Posterior vena cava (tissue), 2 donors: ENCODE measurements at regions not wholly inside any gene's neighbourhood (a gene's known extent, or its start where the extent isn't known, plus 50 kb on each side); places are given as distances from the start of the nearest gene placed in this dataset.

Experiments
- DNase-seq: peaks from one replicate; pipeline ENCODE4 v3.0.0-alpha.2; 2020; ENCODE audit warnings: low spot score
- intact Hi-C, 2 donors: fragments of 100-400 bp; cut with DNase I; formaldehyde crosslinking; loops; one replicate each; pipeline versions ENCODE4 v1.14.1 to v1.14.2; 2022 to 2023
- donor health status: DM: yes; HTN: yes; CAD: no.
- donor health status: DM: yes; HTN: yes; CAD: no.

DNA sequence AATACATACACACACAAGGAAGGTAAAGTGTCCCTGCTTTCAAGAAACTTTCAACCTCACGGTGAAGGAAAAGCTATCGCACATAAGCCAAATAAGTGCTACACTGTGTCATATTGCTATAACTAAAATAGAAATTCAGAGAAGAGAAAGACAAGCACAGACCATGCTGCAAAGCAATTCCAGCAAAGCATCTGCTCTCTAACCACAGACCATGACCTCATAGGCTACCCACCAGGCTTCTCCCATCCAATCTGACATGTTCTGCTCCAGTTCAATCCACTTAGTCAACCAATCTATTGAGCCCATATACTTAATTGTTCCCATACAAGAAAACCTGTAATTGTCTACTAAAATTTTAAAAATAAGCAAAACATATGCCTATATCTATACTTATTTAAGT is 211.3 kb downstream of the BARHL2 start:
- DNase-seq: no peak
- intact Hi-C loops: no loop called here

DNA sequence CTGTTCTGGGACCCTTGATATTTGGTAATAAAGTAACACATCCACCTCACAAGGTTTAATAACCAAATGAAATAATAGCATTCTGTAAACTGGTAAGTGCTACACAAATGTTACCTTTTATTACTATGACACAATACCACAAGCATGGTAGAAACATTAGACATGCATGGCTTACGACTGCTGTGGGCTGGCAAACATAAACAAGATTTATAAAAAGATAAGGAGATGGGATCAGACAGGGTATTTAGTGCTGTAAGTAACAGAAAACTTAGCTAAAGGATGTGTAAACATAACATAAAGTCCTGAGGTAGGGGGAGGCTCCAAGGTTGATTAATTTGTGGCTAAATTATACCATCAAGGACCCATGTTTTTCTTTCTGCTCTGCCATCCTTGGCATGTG is 212.6 kb downstream of the BARHL2 start:
- no peak for DNase-seq
- intact Hi-C loops: no loop called here

DNA sequence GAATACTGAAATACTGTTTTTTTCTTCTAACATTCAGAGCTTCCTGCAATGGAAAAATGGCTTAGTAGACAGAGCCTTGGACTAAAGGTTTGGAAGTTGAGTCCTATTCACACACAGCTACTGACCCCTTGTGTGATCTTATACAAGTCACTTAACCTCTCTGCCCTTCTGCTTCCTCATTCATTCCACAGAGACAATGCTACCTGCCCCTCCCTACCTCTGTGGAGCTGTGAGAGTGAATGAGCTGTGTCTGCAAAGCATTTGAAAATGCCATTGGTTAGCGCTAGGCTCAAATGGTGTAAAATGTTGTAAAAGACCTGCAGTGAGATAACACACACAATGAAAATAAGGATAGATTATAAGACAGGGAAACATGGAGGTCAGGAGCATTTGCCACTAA is 214.4 kb downstream of the BARHL2 start:
- DNase-seq: no peak
- intact Hi-C loops: no loop called here

DNA sequence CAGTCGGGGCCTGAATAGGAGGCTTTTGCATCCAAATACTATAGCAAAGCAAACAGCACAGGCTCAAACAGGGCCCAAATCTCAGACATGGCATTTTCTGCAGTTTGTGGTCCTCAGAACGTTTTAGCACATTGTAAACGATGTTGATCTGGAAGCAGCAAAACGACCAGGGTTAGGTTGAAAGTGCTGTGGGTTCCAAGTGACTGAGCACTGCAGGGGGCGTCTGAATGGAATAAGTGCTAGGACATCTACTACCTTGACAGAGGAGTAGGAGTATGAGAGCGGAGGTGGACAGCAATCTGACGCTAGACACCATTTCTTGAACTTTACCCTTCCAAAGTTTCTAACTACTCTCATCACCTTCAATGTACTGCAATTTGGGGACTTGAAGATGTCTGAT is 214.9 kb downstream of the BARHL2 start:
- intact Hi-C loops: no loop called here
- no peak for DNase-seq

DNA sequence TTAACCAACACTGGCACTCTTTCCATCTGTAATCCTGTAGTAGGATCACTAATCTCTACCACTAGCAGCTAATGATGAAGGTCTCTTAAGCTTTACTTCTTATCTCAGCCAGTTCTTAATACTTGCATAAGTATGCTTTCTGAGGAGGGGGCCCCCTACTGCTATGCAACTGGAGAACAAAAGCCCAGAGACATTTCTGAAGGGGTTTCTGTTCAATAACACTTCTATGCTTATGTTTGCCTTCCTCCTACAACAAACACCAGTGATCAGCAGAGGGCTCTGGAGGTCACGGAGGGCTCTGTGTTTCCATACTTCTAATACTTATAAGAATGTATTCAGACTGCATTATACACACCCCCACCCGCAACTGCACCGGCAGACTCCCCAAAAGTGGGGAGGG is 215.8 kb downstream of the BARHL2 start:
- DNase-seq: no peak
- intact Hi-C loops: no loop called here

- no peak for DNase-seq
Measured at GRCh38 chr1:90494748-90495282, 222.3 kb downstream of the BARHL2 start.

GRCh38 chr1:90488451-90488850 is 228.7 kb downstream of the BARHL2 start:
- intact Hi-C loops: loop anchor here in 1 of 2 donors (10.0 kb wide), 1 partner anchor 1286 kb away; no protein-coding TSS in a partner anchor
- DNase-seq: no peak

More at GRCh38 chr1:90494748-90495282, 222.3 kb downstream of the BARHL2 start:
- intact Hi-C loops: no loop called here

- intact Hi-C loops: loop anchor here in 1 of 2 donors (10.0 kb wide), 1 partner anchor 1288 kb away; no protein-coding TSS in a partner anchor
- DNase-seq: no peak
Measured at GRCh38 chr1:90486996-90487395, 230.1 kb downstream of the BARHL2 start.

DNA sequence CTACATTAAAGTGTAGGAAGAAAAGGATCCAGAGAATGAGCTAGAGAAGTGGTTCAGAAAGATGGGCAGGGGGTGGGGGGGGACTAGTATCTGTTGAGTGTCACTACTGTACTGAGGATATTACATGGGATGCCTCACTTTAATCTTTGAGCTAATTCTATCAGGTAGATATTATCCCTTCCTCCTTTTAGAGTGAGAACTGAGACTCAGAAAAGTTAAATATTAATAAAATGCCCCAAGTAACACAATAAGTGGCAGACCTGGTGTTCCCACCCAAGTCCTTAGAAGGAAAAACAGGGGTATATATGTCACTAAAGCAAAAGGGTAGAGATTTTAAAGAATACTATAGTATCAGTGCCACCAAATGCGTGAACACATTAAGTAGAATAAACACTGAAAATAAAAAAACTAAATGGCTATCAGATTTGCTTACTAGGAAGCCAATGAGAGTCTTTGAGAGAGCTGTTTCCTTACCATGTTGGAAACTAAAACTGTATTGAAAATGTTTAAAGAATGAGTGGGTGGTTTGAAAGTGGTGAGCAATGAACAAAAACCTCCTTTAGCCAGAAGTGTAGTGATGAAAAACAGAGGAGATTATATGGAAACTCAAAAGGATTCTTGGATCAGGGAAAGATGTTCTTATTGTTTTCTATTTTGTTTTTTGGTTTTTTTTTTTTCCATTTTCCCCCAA is 230.8 kb downstream of the BARHL2 start:
- no peak for DNase-seq
- intact Hi-C loops: loop anchor here in 1 of 2 donors (10.0 kb wide), 1 partner anchor 1289 kb away; no protein-coding TSS in a partner anchor

DNA sequence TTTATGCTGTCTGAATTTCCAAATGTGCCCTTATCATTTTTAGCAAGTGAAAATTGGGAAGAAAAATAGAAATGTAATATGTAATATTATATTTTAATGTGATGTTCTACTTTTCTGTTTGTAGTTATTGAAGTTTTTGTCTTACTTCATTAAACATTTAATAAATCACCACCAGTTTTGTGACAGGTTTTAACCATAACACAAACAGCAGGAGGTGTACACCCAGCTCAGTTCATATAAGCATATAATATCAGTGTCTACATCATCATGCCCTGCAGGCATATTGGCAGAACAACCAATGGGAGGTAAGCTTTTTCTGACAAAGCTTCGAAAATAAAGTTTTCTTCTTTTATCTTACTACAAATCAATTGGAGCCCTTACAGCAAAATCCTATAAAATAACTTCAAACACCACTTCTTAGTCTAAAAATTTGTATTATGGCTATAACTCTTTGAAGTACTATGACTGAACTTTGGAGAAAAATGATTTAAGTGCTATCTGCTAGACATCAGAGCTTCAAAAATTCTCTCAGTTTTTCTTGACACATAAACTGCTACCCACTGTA is 236.7 kb downstream of the BARHL2 start:
- intact Hi-C loops: loop anchor here in 1 of 2 donors (10.0 kb wide), 1 partner anchor 1294 kb away; no protein-coding TSS in a partner anchor
- DNase-seq: no peak

DNA sequence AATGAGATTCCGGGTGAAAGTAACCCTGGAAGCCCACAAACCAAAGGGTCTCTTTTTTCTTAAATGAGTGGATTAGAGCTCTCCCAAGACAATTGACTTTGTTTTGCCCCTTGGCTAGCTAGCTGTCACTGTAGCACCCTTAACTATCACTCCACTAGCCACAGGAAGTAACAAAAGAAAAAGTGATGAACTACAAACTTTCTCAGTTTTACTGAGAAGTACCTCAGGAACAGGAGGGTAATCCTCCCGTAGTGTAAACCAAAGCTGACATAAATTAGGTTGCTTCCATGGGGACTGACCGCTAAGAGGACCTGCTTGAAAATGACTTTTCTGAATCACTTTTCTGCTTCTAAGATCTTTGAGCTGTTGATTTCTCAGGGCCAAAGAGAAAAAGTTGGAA is 240.1 kb downstream of the BARHL2 start:
- DNase-seq: no peak
- intact Hi-C loops: no loop called here

DNA sequence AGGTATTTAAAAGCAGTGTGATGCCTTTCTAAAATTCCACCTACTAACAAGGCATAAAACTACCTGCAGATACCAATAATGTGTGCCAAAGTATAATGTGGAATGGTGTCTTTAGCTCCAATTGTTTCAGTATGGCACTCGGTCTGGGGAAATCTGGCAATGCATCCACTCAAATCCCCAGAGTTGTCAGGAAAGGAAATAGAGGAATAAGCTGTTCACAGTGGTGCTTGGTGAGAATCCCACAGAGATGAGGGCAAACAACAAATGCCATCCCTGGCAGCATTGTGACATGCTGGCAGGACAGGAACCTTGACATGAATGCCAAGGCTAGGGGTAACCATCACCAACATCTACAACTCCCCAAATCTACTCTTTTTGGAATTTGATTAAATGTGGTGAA is 240.7 kb downstream of the BARHL2 start:
- intact Hi-C loops: no loop called here
- no peak for DNase-seq

DNA sequence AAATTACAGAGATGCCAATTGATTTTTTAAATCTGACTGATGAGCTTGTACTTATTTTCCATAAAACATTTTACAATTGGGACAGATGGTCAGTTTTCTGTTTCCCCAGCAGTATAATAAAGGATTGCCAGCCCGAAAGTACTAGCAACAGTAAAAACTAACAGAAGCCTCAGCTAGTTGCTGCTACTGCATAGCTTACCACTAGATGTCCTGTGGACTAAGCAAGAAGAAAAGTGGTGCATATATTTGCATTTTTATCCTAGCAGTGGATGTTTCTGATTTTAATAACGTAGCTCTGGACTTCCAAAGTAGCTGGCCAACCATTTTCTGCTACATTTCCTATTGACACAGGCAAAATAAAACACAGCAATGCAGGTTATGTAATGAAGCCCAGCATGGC is 241.5 kb downstream of the BARHL2 start:
- intact Hi-C loops: no loop called here
- no peak for DNase-seq

DNA sequence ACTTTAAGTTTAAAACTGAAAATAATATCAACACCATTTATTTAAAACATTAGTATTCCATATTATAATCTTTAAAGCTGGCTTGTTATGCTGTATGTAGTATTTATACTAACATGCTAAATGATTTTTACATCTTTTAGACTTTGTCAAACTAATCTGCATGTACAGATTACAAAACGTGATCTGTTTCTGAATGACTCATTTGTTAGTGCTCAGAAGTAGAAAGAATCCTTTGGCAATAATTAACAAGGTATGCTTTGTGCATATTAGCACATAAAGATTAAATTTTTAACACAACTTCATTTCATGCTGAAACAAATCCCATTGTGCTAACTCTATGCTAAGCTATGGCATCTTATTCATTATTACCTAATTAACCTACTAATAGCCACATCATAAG is 242.4 kb downstream of the BARHL2 start:
- intact Hi-C loops: no loop called here

GRCh38 chr1:90474158-90474557 is 242.9 kb downstream of the BARHL2 start:
- intact Hi-C loops: no loop called here
- DNase-seq: no peak

More for the DNA sequence above, 242.4 kb downstream of the BARHL2 start:
- DNase-seq: no peak

DNA sequence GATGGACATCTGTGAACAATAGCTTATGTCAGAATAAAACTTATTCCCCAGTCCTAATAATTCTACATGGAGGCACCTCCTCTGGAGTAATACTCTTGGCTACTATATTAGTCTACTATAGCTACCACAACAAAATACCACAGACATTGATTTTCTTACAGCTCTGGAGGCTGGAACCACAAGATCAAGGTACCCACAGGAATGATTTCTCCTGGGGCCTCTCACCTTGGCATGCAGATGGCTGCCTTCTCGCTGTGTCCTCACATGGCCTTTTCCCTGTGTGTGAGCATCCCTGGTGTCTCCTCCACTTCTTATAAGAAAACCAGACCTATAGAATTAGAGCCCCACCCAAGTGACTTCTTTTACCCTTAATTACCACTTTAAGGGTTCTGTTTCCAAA is 244.3 kb downstream of the BARHL2 start:
- no peak for DNase-seq
- intact Hi-C loops: no loop called here

- intact Hi-C loops: no loop called here
- DNase-seq: no peak
Measured at GRCh38 chr1:90459570-90459969, 257.5 kb downstream of the BARHL2 start.

GRCh38 chr1:90457985-90458384 is 259.1 kb downstream of the BARHL2 start:
- intact Hi-C loops: no loop called here
- DNase-seq: no peak

DNA sequence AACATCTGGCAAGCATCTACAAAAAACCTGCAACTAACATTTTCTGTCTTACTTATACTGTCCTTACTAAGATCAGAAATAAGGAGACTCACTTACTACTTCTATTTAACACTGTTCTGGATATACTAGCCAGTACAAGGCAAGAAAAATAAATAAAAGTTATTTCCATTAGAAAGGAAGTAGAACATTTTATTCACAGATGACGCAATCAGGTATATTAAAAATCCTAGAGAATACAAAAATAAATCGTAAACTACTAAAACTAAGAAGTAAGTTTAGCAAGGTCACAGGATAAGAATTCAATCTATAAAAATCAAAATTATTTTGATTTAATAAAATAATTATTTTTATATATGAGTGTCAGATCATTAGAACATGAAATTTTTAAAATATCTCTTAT is 264.6 kb downstream of the BARHL2 start:
- DNase-seq: no peak
- intact Hi-C loops: no loop called here

GRCh38 chr1:90443354-90443753 is 273.7 kb downstream of the BARHL2 start:
- no peak for DNase-seq
- intact Hi-C loops: no loop called here

DNA sequence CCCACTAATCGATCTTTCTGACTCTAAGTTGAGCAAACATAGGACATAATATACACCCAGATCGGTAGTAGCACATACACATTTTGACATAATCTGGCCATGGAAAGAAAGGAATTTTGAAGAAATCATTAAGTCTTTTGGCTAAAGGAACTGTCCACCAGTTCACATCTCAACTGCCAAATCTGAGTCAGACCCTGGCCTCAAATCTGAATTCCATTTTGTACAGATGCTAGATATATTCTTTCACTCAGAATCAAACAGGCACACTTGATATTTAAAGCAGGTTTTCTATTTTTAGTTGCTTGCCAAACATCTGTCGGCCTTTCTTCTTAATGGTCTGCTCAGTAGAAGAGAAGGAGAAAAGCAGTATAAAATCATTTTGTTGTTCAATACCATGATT is 281.8 kb downstream of the BARHL2 start:
- no peak for DNase-seq
- intact Hi-C loops: no loop called here
